NCI-H187 treated with DMSO at 0.1 percent for 48 hours (cell line): ENCODE measurements at regions not wholly inside any gene's neighbourhood (a gene's known extent, or its start where the extent isn't known, plus 50 kb on each side); places are given as distances from the start of the nearest gene placed in this dataset.
"Not testable (repeated sequence)": the region's sequence is repeated elsewhere in the genome, so short reads cannot be mapped to it uniquely, and the experiment has no call there.

Experiments used
- DNase-seq: peaks from one replicate; lab custom pipeline; 2025; lab: John Stamatoyannopoulos, UW

DNA sequence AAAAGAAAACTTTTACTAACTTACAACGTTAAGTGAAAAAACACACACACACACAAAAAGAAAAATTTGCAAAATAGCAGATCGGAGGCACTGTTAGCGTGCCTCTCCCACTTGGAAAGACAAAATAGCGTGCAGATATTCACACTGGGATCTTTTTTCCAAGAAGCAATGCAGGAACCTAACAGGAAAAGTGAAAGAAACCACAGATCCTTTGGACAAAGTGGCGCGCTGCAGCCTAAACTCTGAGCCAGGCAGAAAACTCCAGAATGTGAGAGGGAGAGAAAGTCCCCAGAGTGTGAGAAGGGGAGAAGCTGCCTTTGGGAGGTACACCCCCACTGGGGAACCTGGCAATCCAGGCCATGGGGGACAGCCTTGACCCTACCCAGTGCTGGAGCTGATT, 70.7 kb upstream of the SERPINE2 start:
- no peak for DNase-seq

DNA sequence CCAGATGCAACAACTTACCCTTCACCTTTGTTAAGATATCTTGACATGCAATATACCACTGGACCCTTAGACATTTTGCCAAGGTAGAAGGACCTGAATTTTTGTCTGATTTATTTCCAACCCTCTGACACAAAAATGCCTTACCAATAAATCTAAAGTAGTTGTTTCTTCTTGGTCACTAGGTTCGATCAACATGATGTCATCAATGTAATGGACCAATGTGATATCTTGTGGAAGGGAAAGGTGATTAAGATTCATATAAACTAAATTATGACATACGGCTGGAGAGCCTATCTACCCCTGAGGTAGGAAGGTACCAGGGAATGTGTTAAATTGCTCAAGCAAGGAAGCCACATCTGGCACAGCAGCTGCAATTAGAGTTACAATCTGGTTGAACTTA, 67.7 kb upstream of the SERPINE2 start:
- no peak for DNase-seq

DNA sequence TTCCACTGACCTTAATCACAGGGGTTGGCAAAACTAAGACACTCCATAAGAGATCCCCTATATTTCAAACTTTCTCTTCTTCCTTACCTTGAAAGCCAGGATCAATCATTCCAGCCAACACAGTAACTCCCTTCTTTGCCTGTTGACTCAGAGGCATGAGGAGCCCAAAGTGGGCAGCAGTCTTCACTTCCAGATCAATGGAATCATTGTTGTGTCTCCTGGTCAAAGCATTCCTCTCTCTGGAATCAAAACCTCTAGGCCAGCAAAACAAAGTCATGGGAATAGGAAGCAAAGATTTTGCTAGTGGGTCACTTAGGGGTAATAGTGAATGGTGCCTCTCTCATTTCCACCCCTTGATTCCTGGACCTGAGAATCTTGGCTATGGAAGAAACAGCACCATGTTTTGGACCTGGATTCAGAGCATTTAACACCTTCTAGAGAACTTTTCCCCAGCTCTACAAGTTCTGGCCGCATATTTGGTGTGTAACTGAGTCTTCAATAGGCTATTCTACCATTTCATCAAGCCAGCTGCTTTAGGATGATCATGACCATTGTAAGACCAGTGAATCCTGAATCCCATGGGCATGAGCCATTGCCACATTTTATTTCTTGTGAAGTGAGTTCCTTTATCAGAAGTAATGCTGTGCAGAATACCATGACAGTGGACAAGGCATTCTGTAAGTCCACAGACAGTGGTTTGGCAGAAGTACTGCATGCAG, 65.7 kb upstream of the SERPINE2 start:
- no peak for DNase-seq

DNA sequence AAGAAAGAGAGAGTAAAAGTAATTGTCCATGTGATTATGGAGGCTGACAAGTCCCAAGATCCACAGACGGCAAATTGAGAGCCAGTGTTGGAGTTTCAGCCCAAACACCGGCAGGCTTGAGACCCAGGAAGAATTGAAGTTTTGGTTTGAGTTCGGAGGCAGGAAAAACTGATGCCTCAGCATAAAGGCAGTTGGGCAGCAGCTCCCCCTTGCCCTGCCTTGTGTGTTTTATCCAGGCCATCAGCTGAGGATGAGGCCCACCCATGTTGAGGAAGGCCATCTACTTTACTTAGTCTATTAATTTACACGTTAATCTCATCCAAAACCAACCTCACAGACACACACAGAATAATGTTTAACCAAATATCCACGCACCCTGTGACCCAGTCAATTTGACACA, 64.6 kb upstream of the SERPINE2 start:
- no peak for DNase-seq

DNA sequence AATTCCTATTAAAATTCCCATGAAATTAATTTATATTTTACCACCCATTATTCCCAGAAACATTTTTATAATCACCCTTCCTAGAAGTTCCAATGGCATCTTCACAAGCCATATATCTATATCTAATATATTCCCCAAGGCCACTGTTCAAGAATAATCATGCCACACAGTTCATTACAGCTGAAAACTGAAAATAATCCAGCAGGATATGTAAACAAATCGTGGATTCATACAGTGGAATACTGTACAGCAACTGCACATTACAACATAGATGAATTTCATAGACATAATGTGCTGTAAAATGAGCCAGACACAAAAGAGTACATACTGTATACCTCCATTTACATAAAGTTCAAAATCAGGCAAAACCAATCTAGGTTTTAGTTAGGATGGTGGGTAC, 63.9 kb upstream of the SERPINE2 start:
- DNase-seq: no peak

DNA sequence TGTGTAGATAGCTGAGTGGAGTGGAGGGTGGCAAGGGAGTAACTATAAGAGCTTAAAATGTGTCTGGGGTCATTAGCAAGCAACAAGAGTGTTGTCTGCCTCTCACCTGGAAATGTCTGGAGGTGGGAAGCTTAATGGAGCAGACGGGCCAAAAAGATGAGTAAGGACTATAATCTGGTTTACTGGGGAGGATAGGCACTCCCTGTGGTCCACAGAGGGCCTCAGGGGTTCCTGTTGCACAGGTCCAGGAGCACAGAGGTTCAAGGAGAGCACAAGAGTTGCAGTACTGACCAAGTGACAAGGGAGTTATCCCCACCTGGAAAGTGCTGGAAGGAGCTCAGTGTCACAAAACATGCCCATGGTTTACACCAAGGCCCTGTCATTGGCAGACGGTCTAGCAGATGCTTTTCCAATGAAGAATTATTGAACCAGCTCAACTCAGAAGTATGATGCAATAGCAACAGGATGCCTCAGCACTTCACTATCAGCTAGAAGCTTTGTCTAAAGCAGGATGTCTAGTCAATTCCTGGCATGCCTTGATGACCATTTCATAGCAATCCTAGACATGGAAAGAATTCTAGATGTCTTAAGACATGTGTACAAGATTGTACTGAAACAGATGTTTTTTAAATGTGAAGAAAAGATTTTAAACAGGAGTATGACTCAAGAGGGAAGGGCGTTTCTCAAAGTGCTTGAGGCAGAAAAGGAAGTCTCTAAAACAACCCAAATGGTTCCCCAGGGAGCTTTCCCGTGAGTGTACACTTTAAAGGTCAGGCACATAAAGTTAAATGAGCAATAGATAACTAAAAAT, 62.9 kb upstream of the SERPINE2 start:
- DNase-seq: no peak

DNA sequence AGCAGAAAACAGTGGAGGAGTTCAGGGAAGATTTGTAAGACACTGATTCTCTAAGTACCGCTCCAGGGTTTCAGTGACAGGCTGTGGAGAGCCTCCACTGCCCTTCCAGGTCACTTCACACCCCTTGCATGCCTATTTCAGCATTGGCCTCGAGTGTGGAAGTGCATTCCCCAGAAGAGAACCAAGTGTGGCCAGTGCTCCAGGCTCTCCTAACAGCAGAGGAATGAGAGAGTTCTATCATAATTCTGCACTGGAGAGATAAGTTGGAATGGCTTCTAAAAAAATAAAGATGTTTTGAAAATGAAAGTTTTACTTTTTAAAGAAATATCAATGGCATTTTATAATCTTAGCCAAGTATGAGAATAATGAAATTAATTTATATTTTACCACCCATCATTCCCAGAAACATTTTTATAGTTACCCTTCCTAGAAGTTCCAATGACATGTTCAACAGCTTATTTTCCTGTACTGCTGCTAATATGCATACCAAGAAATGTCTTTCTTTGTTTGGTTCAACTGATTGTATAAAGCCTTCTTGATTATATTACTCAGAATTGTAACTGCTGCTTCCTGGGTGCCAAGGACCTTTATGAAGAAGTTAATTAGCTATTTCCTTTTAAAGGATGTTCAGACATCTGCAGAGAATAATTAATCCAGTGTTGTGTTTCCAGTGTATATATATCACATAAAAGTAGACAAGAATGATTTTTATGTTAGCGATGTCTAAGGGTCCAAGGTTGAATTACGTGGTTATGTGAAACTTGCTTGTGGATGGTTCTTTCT, 61.0 kb upstream of the SERPINE2 start:
- DNase-seq: no peak

DNA sequence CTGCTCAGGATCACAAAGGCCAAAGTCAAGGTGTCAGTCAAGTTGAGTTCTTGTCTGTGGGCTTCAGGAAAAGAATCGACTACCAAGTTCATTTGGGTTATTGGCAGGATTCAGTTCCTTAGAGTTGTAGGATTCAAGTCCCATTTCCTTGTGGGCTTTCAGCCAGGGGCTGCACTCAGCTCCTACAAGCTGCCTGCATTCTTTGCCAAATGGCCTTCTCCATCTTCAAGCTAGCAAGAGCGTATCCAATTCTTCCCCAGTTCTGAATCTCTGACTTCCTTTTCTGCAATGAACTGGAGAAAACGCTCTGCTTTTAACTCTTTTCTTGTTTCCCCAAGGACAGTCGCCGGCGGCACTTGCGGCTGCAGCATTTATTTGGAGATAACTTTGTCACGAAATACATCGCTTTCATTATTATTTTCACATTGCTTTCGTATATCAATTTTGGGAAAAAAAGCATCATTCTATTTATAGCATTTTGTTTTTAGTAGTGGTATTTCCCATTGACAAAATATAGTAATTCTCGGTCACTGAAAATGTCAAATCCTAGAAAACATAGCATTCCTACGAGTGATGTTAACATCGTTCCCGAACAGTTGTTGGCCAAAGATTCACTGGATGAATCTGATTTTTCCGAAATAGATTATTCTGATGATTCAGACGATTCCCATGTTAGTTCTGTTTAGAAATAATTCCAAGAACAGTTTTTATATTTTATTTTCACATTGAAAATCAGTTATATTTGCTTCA, 59.6 kb upstream of the SERPINE2 start:
- DNase-seq: no peak

DNA sequence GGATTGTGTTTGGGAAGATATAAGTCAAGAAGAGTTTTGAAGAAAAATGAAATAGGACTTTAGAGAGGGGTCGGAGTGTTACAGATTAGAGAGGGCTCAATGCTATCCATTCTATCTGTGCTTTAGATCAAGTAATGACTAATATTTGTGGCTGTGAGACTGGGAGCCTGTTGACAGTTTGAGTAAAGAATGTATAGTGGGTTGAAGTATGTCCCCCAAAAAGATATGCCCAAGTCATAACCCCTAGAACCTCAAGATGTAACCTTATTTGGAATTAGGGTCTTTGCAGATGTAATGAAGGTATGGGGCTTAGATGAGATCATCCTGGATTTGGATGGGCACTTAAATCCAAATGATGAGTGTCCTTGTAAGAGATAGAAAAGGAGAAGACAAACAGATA, 55.3 kb upstream of the SERPINE2 start:
- DNase-seq: no peak

DNA sequence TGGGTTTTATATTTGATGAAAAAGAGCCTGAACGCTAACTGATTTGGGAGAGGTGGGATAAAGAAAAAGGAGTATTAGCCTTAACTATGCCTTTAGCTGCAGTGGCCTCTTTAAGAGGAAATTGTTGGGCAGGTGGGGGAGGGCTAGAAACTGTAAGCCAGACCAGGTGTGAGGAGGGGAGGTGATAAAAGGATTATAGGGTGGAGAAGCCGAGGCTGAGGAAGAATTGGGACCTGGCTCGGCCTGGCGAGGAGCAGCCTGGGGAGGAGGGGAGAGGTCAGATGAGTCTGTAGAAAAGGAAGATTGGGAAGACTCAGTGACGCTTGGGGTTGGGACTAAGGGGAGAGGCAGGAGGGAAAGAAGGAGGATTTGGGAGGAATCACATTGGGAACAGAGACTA, 52.6 kb upstream of the SERPINE2 start:
- DNase-seq: not testable (repeated sequence)

DNA sequence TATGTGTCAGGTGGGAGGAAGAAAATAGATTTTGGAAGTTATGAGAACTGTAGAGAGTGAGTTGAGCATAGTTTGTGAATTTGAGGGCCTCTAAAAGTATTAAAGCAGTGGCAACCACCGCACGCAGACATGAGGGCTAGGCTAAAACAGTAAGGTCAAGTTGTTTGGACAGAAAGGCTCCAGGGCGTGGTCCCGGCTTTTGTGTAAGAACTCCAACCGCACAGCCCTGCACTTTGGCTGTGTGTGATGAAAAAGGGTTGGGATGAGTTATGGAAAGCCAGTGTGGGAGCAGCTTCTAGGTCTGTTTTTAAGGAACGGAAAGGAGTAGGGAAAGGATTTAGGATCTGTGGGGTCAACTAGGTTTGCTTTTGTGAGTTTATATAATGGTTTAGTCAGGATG, 50.5 kb upstream of the SERPINE2 start:
- not testable (repeated sequence) for DNase-seq
